ENCODE measurements at regions not wholly inside any gene's neighbourhood (a gene's known extent, or its start where the extent isn't known, plus 50 kb on each side); places are given as distances from the start of the nearest gene placed in this dataset.

DNA sequence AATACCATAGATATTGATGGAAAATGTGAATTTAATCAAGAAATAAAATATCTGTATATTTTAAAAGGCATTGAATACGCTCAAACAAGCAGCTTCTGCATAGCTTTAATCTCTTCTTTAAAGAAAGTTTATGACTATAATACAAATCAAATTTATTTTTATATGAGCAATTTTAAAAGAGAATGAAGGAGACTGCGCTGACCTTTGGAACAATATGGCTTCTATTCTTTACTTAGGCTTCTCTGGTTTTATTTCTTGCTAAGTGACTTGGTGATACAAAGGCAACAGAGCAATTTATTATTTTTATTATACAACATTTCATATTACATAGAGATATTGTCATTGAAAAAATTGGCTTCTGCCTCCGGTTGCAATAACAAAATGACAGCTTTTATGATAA is 776.7 kb downstream of the TBC1D32 start:
- Histone ChIP-seq H3F3A (ENCODE audit: insufficient read depth, low read length, poor library complexity, severe bottlenecking) (no peaks in the 10 kb centered on the region), H3K79me2 (replicated peaks; ENCODE audit: insufficient read depth, low read length) (no peaks in the 10 kb centered on the region), H3K27ac (ENCODE audit: low read length) (no peak overlapping the region), H3K9me2 (ENCODE audit: insufficient read depth, low read length) (no peaks in the 10 kb centered on the region), H3K9me3 (ENCODE audit: low read length) (no peaks in the 10 kb centered on the region), H3K4me3 (ENCODE audit: low read length) (no peak overlapping the region), H4K20me1 (ENCODE audit: insufficient read depth) (no peaks in the 10 kb centered on the region), H3K9ac (ENCODE audit: low read length) (no peak overlapping the region), H3K4me2 (ENCODE audit: low read length) (no peak overlapping the region), H3K27me3 (ENCODE audit: insufficient read depth, low read depth, low read length) (no peaks in the 10 kb centered on the region), H2AFZ (ENCODE audit: low read depth, low read length) (no peak overlapping the region), H3K36me3 (ENCODE audit: insufficient read depth, low read length) (no peaks in the 10 kb centered on the region)
- TF ChIP-seq TAF1 (IDR thresholded peaks at IDR 0.05; ENCODE audit: low read depth): no peak
- TF ChIP-seq RAD21 (conservative IDR thresholded peaks at IDR 0.05): no peak
- TF ChIP-seq, protein P1, sequence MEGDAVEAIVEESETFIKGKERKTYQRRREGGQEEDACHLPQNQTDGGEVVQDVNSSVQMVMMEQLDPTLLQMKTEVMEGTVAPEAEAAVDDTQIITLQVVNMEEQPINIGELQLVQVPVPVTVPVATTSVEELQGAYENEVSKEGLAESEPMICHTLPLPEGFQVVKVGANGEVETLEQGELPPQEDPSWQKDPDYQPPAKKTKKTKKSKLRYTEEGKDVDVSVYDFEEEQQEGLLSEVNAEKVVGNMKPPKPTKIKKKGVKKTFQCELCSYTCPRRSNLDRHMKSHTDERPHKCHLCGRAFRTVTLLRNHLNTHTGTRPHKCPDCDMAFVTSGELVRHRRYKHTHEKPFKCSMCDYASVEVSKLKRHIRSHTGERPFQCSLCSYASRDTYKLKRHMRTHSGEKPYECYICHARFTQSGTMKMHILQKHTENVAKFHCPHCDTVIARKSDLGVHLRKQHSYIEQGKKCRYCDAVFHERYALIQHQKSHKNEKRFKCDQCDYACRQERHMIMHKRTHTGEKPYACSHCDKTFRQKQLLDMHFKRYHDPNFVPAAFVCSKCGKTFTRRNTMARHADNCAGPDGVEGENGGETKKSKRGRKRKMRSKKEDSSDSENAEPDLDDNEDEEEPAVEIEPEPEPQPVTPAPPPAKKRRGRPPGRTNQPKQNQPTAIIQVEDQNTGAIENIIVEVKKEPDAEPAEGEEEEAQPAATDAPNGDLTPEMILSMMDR (IDR thresholded peaks at IDR 0.05; ENCODE audit: poor library complexity, severe bottlenecking): no peak
- TF ChIP-seq SMC3 (conservative IDR thresholded peaks at IDR 0.05; ENCODE audit: poor library complexity): no peak
- TF ChIP-seq, protein P2, sequence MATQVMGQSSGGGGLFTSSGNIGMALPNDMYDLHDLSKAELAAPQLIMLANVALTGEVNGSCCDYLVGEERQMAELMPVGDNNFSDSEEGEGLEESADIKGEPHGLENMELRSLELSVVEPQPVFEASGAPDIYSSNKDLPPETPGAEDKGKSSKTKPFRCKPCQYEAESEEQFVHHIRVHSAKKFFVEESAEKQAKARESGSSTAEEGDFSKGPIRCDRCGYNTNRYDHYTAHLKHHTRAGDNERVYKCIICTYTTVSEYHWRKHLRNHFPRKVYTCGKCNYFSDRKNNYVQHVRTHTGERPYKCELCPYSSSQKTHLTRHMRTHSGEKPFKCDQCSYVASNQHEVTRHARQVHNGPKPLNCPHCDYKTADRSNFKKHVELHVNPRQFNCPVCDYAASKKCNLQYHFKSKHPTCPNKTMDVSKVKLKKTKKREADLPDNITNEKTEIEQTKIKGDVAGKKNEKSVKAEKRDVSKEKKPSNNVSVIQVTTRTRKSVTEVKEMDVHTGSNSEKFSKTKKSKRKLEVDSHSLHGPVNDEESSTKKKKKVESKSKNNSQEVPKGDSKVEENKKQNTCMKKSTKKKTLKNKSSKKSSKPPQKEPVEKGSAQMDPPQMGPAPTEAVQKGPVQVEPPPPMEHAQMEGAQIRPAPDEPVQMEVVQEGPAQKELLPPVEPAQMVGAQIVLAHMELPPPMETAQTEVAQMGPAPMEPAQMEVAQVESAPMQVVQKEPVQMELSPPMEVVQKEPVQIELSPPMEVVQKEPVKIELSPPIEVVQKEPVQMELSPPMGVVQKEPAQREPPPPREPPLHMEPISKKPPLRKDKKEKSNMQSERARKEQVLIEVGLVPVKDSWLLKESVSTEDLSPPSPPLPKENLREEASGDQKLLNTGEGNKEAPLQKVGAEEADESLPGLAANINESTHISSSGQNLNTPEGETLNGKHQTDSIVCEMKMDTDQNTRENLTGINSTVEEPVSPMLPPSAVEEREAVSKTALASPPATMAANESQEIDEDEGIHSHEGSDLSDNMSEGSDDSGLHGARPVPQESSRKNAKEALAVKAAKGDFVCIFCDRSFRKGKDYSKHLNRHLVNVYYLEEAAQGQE (IDR thresholded peaks at IDR 0.05; ENCODE audit: borderline replicate concordance): no peak

DNA sequence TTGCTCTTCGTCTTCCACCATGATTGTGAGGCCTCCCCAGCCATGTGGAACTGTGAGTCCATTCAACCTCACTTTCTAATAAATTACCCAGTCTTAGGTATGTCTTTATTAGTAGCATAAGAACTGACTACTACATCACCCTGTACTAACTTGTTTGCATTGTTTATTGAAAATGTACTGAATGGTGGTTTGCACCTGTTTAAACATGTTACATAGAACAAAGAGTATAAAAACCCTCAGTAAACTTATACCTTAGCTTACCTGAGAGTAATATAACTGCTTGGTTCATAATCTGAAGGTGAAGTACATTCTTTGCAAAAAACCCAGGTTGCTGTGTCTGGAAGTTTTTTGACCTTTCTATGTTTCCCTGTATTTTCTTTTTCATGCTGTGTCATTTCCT is 777.8 kb downstream of the TBC1D32 start:
- Histone ChIP-seq H3K4me3 (ENCODE audit: low read length) (no peak overlapping the region), H4K20me1 (ENCODE audit: insufficient read depth) (no peaks in the 10 kb centered on the region), H3K36me3 (ENCODE audit: insufficient read depth, low read length) (no peaks in the 10 kb centered on the region), H3K9ac (ENCODE audit: low read length) (no peak overlapping the region), H3K9me2 (ENCODE audit: insufficient read depth, low read length) (no peaks in the 10 kb centered on the region), H3K79me2 (replicated peaks; ENCODE audit: insufficient read depth, low read length) (no peaks in the 10 kb centered on the region), H3K4me2 (ENCODE audit: low read length) (no peak overlapping the region), H2AFZ (ENCODE audit: low read depth, low read length) (no peak overlapping the region), H3K27me3 (ENCODE audit: insufficient read depth, low read depth, low read length) (no peaks in the 10 kb centered on the region), H3K27ac (ENCODE audit: low read length) (no peak overlapping the region), H3F3A (ENCODE audit: insufficient read depth, low read length, poor library complexity, severe bottlenecking) (no peaks in the 10 kb centered on the region), H3K9me3 (ENCODE audit: low read length) (no peaks in the 10 kb centered on the region)
- TF ChIP-seq, protein P1 (IDR thresholded peaks at IDR 0.05; ENCODE audit: poor library complexity, severe bottlenecking): no peak
- TF ChIP-seq MXI1 (conservative IDR thresholded peaks at IDR 0.05; ENCODE audit: poor library complexity, severe bottlenecking) (no peak), SMC3 (conservative IDR thresholded peaks at IDR 0.05; ENCODE audit: poor library complexity) (no peak), EZH2 (IDR thresholded peaks at IDR 0.05; ENCODE audit: borderline replicate concordance, insufficient read depth, low read length, poor library complexity, severe bottlenecking) (no peak), RAD21 (conservative IDR thresholded peaks at IDR 0.05) (no peak), POLR2AphosphoS5 (IDR thresholded peaks at IDR 0.05) (no peak), EP300 (conservative IDR thresholded peaks at IDR 0.05; ENCODE audit: poor library complexity, severe bottlenecking) (no peak), TAF1 (IDR thresholded peaks at IDR 0.05; ENCODE audit: low read depth) (no peak)
- TF ChIP-seq, protein P2 (IDR thresholded peaks at IDR 0.05; ENCODE audit: borderline replicate concordance): no peak

All from neural cell (in vitro differentiated cells).